B cell (primary cell): ENCODE measurements at regions not wholly inside any gene's neighbourhood (a gene's known extent, or its start where the extent isn't known, plus 50 kb on each side); places are given as distances from the start of the nearest gene placed in this dataset.

Experiments
- ATAC-seq: fragments of 200-7000 bp; cut with Tn5 transposase; one replicate; pipeline ENCODE4 v1.10.0; 2021; ENCODE audit warnings: low read depth, mild to moderate bottlenecking, moderate number of reproducible peaks, moderate library complexity
- CTCF ChIA-PET: fragments of 350-600 bp; sonication (Branson Sonifier 250); formaldehyde crosslinking; loops from one replicate; lab custom pipeline; 2021; ENCODE audit warnings: antibody characterized with exemption, inconsistent platforms; lab: Charles Lee
- POLR2A ChIA-PET: fragments of 350-600 bp; sonication (Branson Sonifier 250); formaldehyde crosslinking; loops from one replicate; lab custom pipeline; 2021; ENCODE audit warnings: antibody characterized with exemption; lab: Charles Lee
- DNase-seq: peaks from one replicate; pipeline ENCODE4 v3.0.0; 2013
- H2AFZ ChIP-seq: 2 replicates; pipeline ENCODE4 v1.6.1; 2012; ENCODE audit warnings: mild to moderate bottlenecking, low read depth, low read length; ENCODE audit not compliant: insufficient read depth, poor library complexity, severe bottlenecking
- H3K27ac ChIP-seq, 2 donors: 1 replicate in 1 of 2; 2 replicates in 1 of 2; pipeline ENCODE4 v1.5.1; 2012 to 2013; ENCODE audit warnings: low read length in 2 of 2, mild to moderate bottlenecking in 2 of 2, moderate library complexity in 1 of 2
- H3K27me3 ChIP-seq, 4 experiments: fragments of 200-600 bp in 1 of 4; sonication (generic) in 1 of 4; replicated peaks in 1 of 4; 1 replicate in 2 of 4; 2 replicates in 2 of 4; pipeline versions ENCODE4 v1.6.1 to v1.7.0; 2013 to 2016; ENCODE audit warnings: low read length in 3 of 4, mild to moderate bottlenecking in 2 of 4, mixed read lengths in 1 of 4, moderate library complexity in 1 of 4; ENCODE audit not compliant: insufficient read depth in 4 of 4, control insufficient read depth in 3 of 4; ENCODE audit errors: control extremely low read depth in 1 of 4
- H3K36me3 ChIP-seq, 2 experiments: replicated peaks in 1 of 2; 1 replicate in 1 of 2; 2 replicates in 1 of 2; pipeline versions ENCODE4 v1.6.1 to v1.7.1; 2013; ENCODE audit warnings: low read length in 1 of 2; ENCODE audit not compliant: insufficient read depth in 2 of 2, control insufficient read depth in 1 of 2; ENCODE audit errors: control extremely low read depth in 1 of 2, extremely low read depth in 1 of 2
- H3K4me1 ChIP-seq, 2 donors: fragments of 200-600 bp in 1 of 2; sonication (generic) in 1 of 2; 1 replicate in 1 of 2; 2 replicates in 1 of 2; pipeline versions ENCODE4 v1.5.1 to v1.6.1; 2013 to 2017; ENCODE audit warnings: low read length in 2 of 2; ENCODE audit not compliant: control insufficient read depth in 2 of 2, insufficient read depth in 2 of 2
- H3K4me2 ChIP-seq: replicated peaks from 2 replicates; pipeline ENCODE3; 2012; ENCODE audit warnings: mild to moderate bottlenecking, low read depth, low read length; ENCODE audit not compliant: poor library complexity, severe bottlenecking
- H3K4me3 ChIP-seq, 5 experiments: fragments of 200-600 bp in 1 of 5; sonication (generic) in 1 of 5; 1 replicate in 3 of 5; 2 replicates in 2 of 5; pipeline versions ENCODE4 v1.5.1 to v1.7.0; 2011 to 2016; ENCODE audit warnings: low read length in 4 of 5, mild to moderate bottlenecking in 4 of 5, low read depth in 2 of 5, control low read depth in 1 of 5, moderate library complexity in 1 of 5; ENCODE audit not compliant: insufficient read depth in 1 of 5; ENCODE audit errors: control extremely low read depth in 1 of 5, extremely low read depth in 1 of 5
- H3K79me2 ChIP-seq: fragments of 200-600 bp; sonication (generic); one replicate; pipeline ENCODE4 v1.6.0; 2016; ENCODE audit warnings: low read length; ENCODE audit not compliant: control insufficient read depth, insufficient read depth
- H3K9ac ChIP-seq: fragments of 200-600 bp; sonication (generic); 2 replicates; pipeline ENCODE4 v1.6.1; 2017; ENCODE audit warnings: mild to moderate bottlenecking, low read length, moderate library complexity
- H3K9me3 ChIP-seq, 3 donors: one replicate each; pipeline versions ENCODE4 v1.6.1 to v1.7.1; 2013; ENCODE audit warnings: low read length in 2 of 3; ENCODE audit not compliant: control insufficient read depth in 2 of 3, insufficient read depth in 1 of 3; ENCODE audit errors: control extremely low read depth in 1 of 3
- H4K20me1 ChIP-seq: 2 replicates; pipeline ENCODE4 v1.6.0; 2012; ENCODE audit warnings: mild to moderate bottlenecking, low read length; ENCODE audit not compliant: insufficient read depth, control insufficient read depth, poor library complexity, severe bottlenecking
- H3K27ac Mint-ChIP-seq: one replicate; pipeline ENCODE4 v1.8.0; 2021; ENCODE audit warnings: mixed read lengths
- H3K27me3 Mint-ChIP-seq: one replicate; pipeline ENCODE4 v1.8.0; 2021; ENCODE audit warnings: mixed read lengths
- H3K4me1 Mint-ChIP-seq: one replicate; pipeline ENCODE4 v1.8.0; 2021; ENCODE audit warnings: mixed read lengths
- H3K4me3 Mint-ChIP-seq: one replicate; pipeline ENCODE4 v1.8.0; 2021; ENCODE audit warnings: mixed read lengths
- H3K9me3 Mint-ChIP-seq: one replicate; pipeline ENCODE4 v1.8.0; 2022; ENCODE audit warnings: mixed read lengths; ENCODE audit not compliant: insufficient read depth
- CTCF ChIP-seq: fragments of 200-600 bp; IDR thresholded peaks from one replicate; pipeline ENCODE4 v1.8.0; 2022; ENCODE audit warnings: antibody characterized with exemption, mild to moderate bottlenecking
- EZH2 ChIP-seq: IDR thresholded peaks from 2 replicates; pipeline ENCODE4 v1.6.1; 2012; ENCODE audit warnings: borderline replicate concordance, low read depth, mild to moderate bottlenecking, moderate library complexity, low read length; ENCODE audit not compliant: insufficient read depth, poor library complexity, severe bottlenecking
- WGBS: methylation state at CpG from one replicate; pipeline ENCODE4 v1.1.5; 2013; ENCODE audit warnings: missing lambda C conversion rate; ENCODE audit not compliant: insufficient coverage; 5-methylcytosine and 5-hydroxymethylcytosine counted together
- intact Hi-C: fragments of 100-400 bp; cut with micrococcal nuclease; formaldehyde crosslinking; loops from one replicate; pipeline ENCODE4 v1.10.0; 2022

GRCh38 chr13:31081316-31081715 is 80.4 kb downstream of the HSPH1 start:
- Histone ChIP-seq H3K4me2 (no peak overlapping the region), H3K4me3 (no peak overlapping the region), H2AFZ (no peak overlapping the region), H3K9me3 (no peaks in the 10 kb centered on the region), H3K4me1 (no peaks in the 10 kb centered on the region), H3K27ac (no peak overlapping the region), H3K79me2 (no peaks in the 10 kb centered on the region), H3K27me3 (peaks cover 0 to 12% (median 5%) of the 10 kb centered on the region in 4 experiments), H3K9ac (no peak overlapping the region), H3K36me3 (no peaks in the 10 kb centered on the region), H4K20me1 (no peaks in the 10 kb centered on the region)
- Mint-ChIP-seq H3K27me3 (peaks cover 15% of the 10 kb centered on the region), H3K4me1 (no peaks in the 10 kb centered on the region), H3K9me3 (no peaks in the 10 kb centered on the region), H3K4me3 (no peak overlapping the region), H3K27ac (no peak overlapping the region)
- ChIA-PET CTCF (no interaction called here), POLR2A (no interaction called here)
- 75% methylated on average over 2 of the region's 6 CpGs for WGBS
- no peak for ATAC-seq
- intact Hi-C loops = no loop called here
- no peak for DNase-seq
- no peak for TF ChIP-seq EZH2
- no peak for TF ChIP-seq CTCF

DNA sequence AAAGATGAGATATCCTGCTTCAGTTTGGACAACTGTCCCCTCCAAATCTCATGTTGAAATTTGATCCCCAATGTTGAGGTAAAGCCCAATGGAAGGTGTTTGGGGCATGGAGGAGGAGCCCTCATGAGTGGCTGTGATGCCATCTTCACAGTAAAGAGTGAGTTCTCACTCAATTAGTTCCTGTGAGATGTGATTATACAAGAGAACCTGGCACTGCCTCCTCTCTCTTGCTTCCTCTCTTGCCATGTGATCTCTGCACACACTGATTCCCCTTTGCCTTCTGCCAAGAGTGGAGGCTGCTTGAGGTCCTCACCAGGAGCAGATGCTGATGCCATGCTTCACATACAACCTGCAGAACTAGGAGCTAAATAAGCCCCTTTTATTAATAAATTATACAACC is 86.9 kb downstream of the HSPH1 start:
- Histone ChIP-seq H3K79me2 (no peaks in the 10 kb centered on the region), H3K9ac (no peak overlapping the region), H3K27ac (peak overlapping the region; percentile 65 to 67), H3K36me3 (no peaks in the 10 kb centered on the region), H3K4me3 (peak overlapping the region in 1 of 5 experiments; percentile 29), H4K20me1 (no peaks in the 10 kb centered on the region), H3K4me2 (peak overlapping the region; percentile 8), H3K4me1 (peaks cover 8 to 21% of the 10 kb centered on the region in 2 donors), H3K9me3 (peaks cover 0 to 6% (median 0%) of the 10 kb centered on the region in 3 donors), H2AFZ (peak overlapping the region; percentile 25), H3K27me3 (no peaks in the 10 kb centered on the region)
- CTCF ChIA-PET = no interaction called here
- Mint-ChIP-seq H3K27me3 (peaks cover 10% of the 10 kb centered on the region), H3K4me3 (peak overlapping the region; percentile 66), H3K27ac (no peak overlapping the region), H3K9me3 (no peaks in the 10 kb centered on the region), H3K4me1 (peaks cover 4% of the 10 kb centered on the region)
- intact Hi-C loops = no loop called here
- TF ChIP-seq CTCF = no peak
- TF ChIP-seq EZH2 = no peak
- DNase-seq (peak; percentile 27), ATAC-seq (no peak)
- POLR2A ChIA-PET = no interaction called here
